Stimulated activated CD8-positive, alpha-beta memory T cell treated with anti-CD3 and anti-CD28 coated beads, Interleukin-7, amount 100 ng/mL, for 24 hours (primary cell): ENCODE measurements at regions not wholly inside any gene's neighbourhood (a gene's known extent, or its start where the extent isn't known, plus 50 kb on each side); places are given as distances from the start of the nearest gene placed in this dataset.
A peak's percentile ranks its signal among the peaks of the same experiment; 100 is the strongest.

Experiments used
- DNase-seq: peaks from one replicate; pipeline ENCODE4 v3.0.0-alpha.2; 2020; ENCODE audit warnings: low read depth

DNA sequence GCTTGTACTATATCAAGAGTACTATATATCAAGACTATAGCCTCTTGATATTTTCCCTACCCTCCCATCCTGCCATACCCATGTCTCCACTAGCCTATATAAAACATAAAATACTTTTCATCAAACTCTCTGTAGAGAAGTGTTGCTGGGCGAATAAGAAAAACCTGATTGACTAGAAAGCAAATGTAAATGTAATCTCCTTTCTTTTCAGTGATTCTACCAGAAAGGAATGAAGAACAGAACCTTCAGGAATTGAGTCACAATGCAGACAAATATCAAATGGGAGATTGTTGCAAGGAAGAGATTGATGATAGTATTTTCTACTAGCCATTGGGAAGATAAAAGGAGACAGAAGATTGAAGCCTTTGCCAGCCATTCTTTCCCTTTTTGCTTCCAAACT, 89.2 kb downstream of the KCNRG start:
- DNase-seq = no peak

DNA sequence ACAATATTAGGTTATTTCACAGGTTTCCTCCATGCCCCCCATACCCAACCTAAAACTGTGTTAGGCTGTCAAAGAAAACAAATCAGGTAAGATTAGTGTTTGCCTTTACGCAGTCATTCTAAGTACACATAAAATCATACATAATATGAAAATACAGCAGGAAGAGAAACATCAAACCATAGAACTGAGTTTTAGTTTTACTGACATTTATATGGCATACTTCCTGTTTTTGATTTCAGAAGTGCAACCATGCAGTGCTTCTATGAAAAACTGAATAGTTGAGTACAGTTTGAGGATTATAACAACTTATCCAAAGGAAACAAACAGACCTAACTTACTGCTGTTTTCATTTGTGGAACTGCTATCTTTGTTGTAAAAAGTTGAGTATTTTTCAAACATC, 91.3 kb downstream of the KCNRG start:
- no peak for DNase-seq

DNA sequence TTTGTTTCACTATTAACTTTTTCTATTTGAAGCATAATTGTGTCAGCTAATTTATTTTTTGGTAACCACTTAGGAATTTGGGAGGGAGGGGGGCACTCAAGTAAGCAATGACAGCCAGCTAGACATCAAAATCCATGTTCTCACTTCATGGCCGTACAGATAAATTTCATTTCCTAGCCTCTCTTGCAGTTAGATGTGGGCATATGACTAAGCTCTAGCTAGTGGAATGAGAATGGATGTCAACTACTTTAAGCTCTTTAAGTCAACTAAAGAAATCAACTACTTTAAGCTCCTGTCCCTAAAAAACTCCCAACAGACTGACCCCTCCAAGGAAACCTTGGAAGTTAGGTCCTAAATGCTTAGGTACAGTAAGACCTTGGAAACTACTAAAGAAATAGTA, 92.0 kb downstream of the KCNRG start:
- DNase-seq = no peak

DNA sequence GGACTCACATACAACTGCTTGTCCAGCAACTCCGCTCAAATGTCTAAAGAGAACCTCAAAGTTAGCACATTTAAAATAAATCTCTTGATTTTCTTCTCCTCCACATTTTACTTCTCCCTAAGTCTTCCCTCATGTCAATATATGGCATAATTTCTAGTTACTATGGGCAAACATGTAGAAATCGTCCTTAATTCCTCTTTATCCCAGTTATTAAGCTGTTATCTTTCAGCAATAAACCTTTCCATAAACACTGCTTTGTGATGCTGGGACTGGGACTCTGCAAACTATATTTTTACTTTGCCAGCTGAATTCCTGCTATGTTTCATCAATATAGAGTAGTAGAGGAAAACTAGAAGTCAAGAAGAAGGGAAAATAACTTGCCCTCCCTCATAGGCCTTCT, 99.7 kb downstream of the KCNRG start:
- DNase-seq = no peak

DNA sequence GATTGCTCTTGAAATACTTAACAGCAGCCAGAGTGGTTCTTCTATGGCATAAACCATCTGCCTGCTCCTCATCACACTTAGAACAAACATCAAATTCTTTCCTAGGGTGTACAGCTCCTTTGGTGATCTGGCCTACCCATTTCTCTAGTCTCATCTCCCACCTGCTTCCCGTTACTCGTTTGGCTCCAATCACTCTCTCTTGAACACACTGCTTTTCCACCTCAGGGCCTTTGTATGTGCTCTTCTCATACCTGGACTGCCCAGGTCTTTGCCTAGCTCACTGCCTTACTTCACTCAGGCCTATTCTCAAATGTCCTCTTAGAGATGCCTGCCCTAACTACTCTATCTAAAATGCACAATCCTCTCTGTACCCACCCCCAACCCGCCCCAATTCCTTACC, 100.5 kb downstream of the KCNRG start:
- no peak for DNase-seq

DNA sequence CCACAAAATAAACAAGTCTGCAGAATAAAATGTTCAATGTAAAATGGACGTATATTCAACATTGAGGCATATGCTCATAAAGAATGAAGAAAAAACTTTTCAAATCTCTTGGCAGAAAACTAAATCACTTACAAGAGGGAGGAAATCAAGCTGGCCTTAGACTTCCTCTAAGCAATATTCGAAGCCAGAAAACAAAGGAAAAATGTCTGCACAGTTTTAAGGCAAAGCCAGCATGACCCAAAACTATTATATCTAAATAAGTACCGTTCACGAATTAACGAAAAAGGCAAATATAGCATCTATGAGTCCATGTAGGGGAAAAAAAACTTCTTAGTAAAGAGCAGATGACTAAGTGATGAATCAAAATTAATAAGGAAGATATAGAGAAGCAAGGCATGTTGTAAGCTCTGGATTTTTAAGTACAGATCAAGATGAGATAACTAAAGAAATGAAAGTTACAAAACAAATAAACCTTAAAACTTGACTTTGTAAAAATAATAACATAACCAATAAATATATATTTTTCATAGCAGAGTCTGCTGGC, 101.3 kb downstream of the KCNRG start:
- DNase-seq = no peak

DNA sequence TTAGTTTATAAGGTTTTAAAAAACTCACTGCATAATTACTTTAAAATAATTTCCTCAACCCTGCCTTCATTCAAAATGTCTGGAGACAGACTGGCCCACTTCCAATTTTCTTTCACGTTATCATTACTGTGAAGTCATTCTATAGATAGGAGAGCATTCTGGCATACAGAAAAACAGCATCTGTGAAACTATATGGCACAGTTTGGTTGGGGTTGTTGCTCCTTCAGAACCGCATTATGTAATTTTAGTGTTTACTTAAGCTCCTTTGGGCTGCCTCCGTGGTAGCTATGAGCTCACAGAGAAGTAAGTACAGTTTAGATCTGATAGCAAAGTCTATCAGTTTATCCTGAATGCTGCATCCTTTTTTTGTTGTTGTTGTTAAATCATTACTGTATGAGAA, 104.3 kb downstream of the KCNRG start:
- no peak for DNase-seq

DNA sequence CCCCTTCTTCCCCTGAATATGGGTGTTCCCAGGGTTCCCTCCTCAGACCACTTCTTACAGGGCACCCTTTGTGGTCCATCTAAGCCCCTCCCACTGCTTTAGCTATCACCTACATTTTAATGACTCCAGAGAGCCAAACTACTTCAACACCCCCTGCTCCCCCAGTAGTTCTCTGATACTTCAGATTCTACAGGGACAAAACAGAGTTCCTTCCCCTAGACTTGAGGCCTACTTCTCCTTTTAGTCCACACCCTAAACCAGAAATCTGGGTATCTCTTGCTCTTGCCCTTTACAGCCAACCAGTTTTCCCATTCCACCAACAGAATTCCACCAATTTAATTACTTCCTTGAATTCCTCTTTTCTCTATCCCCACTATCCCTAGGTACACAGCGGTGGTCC, 107.2 kb downstream of the KCNRG start:
- no peak for DNase-seq

DNA sequence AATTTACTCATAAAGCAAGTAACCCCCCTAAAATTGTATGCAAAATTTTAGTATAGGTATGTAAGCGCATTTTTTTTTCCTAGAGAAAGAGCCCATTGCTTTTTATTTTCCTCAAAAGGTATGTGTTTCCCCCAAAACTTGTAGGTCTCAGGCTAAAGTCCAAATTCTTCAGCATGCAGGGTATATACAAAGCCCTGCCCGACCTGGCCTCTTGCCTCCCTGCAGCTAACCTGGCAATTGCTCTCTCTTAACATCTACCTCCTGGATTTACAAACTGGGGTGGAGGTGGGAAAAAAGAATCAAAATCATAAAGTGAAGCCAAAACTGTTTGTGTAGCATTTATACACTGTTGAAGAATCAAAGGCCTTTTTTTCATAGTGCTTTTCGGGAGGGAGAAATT, 107.8 kb downstream of the KCNRG start:
- no peak for DNase-seq

DNA sequence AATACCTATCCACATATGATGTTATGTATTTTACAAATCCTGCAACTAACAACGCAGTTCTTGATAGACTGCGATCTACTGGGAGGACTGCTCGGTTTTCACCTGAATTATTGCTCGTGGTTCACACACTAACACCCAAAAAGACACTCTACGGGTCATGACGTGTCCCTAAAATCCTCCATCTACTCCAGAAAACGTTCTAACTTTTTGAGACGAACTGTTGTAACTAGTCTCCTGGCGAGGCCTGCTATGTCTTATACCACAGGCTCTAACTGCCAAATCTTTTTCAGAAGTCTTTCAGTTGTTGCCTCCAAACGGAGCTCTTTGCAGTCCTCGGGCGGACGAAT, 108.2 kb downstream of the KCNRG start:
- DNase-seq = no peak

DNA sequence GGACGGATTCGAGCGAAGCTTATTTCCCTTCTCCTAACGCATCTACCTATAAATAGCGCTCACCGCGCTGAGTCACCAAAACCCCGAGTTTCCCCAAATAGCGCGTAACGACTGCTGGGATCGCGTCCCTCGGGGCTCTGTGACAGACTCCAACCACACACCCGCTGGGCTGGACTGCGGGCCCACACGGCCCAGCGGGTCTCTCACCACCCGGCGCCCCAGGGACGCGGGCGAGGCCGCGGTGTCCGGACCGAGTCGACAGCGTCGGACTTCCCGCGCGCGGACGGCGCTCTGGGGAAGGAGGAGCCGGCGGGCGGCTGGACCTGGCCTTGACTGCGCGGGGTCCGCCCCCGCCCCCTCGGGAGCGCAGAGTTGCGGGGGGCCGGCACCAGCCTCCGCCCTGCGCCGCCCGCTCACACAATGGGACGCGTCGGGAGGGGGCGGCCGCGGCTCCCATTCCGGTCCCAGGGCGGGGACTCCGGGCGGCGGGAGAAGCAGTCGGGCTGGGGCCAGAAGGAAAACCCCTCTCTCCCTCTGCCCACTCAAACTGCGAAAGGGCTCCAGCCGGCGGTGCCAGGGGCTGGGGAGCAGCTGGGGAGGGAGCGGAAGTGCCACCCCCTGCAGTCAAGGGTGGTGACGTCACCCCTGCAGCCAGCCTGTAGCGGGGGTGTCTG, 108.8 kb downstream of the KCNRG start:
- peak; percentile 41 for DNase-seq

DNA sequence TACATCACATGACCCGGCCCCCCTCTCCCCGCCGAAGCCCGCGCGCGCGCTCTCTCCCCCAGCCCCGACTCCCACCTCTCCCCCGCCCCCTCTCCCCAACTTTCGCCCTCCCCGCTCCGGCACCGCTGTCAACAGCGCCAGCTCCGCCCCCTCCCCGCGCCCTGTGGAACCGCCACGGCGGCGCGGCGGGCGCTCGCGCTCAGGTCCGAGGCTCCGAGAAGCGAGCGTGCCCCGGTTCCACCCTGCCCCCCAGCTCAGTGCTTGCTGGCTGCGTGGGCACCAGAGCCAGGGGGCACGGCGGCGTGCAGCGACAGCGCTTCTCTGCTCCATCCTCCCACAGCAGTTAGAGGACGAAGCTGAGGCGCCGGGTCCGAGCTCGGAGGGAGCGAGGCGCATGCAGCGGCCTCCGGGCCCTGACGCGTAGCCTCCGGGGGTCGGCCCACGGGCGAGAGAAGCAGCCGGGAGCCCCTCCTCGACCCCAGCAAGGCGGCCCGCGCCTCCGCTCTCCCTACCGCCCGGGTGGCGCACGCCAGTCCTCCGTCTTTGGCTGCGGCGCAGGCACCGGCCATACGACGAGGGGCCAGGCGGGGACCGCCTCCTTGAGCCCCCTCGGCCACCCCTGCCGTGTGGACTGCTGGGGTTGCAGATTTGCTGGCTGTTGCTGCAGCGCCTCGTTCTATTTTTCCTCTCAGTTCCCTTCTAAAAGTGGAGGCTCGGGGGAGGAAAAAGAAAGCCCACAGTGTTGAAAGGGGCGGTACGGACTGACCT, 109.5 kb downstream of the KCNRG start:
- DNase-seq = peak; percentile 82

DNA sequence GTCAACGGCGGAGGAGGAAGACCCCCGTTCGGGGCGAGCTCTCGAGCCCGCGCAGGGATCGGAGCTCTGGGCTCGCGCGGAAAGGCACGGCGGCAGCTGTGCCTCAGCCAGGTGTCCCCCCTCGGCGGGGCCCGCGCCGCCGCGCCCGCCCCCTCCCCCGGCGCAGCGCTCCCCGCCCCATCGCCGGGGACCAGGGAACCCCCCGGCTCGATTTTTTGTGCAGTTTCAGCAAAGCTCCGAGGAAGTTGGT, 110.0 kb downstream of the KCNRG start:
- no peak for DNase-seq

DNA sequence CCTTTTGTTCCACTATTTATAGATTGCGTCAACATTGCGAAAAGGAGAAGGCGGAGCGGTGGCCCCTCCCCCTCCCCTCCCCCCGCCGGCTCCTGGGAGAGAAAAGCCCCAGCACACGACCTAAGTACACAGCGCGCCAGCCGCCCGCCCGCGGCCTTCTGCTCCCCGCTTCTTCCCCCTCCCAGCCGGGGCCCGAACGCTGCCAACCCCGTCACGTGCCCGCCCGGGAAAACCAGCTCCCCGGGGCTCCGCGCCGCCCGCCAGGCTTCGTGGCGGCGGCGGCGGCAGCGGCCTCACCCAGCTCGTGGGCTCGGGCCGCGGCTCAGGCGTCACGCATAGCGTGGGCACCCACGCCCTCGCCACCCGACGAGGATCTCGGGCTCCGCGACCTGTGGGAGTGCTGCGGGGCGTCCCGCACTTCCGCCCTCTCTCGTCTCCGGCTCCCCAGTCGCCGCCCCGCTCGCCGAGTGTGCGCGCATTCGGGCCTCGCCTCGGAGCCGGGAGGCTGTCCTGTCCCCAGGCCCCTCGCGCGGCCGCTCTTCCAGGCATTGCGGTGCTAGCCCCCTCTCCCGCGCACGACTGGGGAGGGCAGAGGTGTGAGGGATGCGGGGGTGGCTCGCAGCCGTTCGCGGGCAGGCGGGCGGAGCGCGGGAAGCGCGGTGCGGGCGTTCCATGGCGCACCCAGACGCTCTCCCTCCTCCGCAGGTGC, 110.5 kb downstream of the KCNRG start:
- DNase-seq = peak; percentile 50

DNA sequence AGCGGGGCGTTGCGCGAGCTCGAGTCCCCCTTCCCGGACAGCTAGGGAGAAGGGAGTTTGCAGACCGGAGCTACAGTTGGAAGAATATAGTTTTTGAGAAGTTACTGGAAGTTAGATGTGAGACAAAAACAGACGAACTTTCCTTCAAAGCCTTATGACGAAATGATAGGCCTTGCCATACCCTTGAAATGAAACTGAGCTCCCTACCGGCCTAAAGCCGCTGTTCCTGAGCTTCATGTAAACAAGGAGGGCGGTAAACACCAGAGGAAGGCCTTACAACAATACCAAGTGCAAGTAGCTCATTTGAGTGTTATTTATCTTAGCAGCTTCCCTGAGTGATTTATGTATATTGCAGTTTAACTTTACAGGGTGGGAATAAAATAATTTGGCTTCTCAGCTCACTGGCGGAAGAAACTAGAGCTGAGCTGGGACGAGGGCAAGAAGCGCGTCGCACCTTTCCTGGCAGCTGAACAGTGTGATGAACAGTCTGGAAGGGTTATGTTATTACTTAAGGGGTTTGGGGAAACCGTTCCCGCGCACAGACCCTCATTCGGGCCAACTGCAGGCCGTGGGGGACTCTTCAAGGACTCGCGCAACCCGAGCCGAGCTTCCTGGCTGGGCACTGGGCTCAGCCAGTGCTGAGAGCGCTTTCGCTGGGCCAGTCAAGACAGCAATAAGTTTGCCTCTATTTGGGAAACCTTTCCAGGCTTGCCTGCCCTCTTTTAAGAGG, 111.2 kb downstream of the KCNRG start:
- DNase-seq = no peak

DNA sequence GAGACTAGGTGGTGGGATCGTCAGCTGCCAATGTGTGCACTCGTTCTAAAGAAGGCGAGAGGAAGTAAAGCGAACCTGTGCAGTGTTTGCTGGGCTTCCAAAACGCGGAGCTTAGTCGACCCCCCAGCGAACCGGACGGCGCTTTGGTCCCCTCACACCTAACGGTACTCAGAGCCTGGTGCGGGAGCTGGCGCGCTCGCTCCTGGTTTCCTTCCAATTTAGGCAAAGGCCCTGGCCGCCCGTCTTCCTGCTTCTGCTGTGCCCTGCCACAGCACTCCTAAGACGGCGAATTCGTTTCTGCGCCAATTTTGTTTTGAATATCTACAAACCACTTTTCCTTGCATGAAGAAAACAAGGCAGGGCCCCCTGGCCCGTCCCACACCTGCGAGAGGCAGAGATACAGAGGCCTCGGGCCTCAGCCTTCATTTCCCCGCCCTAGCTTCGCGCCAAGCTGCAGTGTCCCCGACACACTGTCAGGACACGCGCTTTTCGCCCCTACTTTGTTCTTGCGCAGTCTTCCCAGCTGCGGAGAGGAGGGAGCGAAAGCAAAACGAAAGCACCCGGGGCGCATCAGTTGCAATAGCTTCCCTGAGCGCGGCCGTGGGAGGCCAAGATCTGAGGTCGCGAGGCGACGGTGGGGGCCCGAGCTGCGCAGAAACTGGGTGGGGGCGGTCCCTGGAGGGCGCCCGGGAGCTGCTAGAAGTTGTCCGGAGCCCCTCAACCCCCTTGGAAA, 111.9 kb downstream of the KCNRG start:
- no peak for DNase-seq

DNA sequence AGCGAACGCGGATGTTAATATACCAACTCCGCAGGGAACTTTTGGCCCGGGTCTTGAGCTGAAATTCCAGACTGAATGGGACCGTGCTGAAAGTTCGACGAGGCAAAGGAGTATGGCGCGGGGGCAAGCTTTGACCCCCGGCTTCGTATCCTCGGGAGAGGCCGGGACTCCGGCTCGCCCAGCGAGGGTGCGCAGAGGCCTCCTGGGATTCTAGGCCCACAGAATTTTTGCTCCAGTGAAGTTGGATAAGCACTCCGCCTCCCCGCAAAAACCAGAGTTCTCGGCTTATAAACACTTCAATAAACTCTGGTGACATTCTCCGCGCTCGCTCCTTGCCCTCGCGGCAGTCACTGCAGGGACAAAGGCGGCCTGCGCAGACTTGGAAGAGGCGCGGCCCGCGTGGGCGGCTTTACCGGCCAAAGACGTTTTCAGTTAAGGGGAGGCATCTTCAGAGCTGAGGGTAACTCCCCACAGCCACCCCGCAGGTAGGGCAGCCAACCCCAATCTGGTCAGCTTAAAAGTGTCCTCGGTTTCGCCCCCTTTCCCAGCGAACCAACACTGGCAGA, 112.6 kb downstream of the KCNRG start:
- no peak for DNase-seq

DNA sequence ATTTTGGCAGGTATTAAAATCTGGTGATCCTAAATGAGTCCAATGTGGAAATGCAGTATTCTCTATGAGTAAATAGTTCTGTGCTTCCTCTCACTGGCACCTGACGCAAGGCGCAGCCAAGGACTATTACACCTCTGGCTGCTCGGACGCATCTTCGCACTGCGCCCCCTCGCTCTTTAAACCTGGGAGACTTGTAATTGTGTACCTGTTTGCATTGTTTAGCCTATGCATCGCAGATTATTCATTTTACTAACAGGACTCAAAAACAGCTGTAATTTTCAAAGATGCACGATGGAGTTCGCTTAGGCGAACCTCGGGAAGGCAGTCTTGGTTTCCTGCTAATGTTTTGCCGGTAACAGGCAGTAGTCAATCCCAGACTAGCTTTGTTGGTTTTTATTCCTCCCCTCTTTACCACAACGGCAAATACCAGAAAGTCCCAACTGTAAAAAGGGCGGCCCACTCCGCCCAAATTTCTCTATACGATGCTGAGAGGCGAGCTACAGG, 113.2 kb downstream of the KCNRG start:
- DNase-seq = no peak

DNA sequence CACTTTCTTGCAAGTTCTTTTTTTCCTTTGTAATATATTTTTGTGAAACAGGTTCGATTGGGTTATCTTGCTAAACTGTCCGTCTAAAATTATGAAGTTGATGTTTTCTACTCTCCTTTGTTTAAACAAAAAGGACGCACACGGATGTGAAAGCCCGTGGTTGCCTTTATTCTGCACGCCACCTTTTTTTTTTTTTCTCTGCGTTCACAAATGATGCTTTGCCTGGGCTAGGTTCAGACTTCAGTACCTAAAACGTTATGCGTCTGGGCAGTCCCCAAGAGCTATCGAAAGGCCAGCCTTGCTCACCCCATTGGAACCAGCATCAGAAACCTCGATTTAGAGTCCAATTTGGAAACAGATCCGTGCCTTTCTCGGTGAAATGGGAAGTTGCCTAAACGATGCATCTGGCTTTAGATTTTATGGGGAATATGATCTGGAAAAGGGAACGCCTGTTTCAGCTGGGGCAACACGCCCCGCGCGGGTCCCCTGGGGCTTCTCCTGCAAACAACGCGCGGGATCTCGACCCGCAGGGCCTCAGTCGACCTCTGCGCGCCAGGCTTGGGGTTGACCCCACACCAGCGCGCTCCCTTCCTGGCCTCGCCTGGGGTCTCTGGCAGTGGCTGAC, 113.9 kb downstream of the KCNRG start:
- DNase-seq = no peak

DNA sequence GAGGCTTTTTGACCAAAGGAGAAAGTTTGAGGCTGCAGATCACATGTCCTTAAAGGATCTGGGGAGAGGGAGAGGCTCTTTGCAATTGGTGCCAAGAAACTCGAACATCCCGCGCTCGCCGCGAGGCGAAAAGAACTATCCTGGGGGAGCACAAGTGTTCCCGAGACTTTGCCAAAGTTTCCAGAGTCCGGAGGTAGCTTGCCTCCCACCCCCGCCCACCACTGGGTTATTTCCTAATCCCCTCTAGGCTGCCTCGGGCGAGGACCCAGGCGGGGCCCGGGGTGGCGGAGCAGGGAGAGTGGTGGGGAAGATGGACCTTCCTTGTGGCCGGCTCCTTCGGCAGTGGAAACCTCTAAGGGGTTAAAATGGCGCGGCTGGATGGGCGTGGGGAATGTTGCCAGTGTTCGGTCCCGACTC, 114.5 kb downstream of the KCNRG start:
- DNase-seq = no peak
